SK-N-MC (cell line): ENCODE measurements at regions not wholly inside any gene's neighbourhood (a gene's known extent, or its start where the extent isn't known, plus 50 kb on each side); places are given as distances from the start of the nearest gene placed in this dataset.

ENCODE experiments used
- DNase-seq: peaks from one replicate; pipeline ENCODE4 v3.0.0-alpha.2; 2011; ENCODE audit warnings: low read depth, low spot score
- H3K27ac ChIP-seq: fragments of 200-600 bp; sonication (generic); 2 replicates; pipeline ENCODE4 v1.5.1; 2016; ENCODE audit warnings: mixed run types
- H3K36me3 ChIP-seq: fragments of 200-600 bp; sonication (generic); 2 replicates; pipeline ENCODE4 v1.6.1; 2017; ENCODE audit warnings: antibody characterized with exemption, low read length, mixed read lengths; ENCODE audit not compliant: insufficient read depth
- H3K4me3 ChIP-seq: fragments of 200-600 bp; sonication (generic); 2 replicates; pipeline ENCODE4 v1.5.1; 2016
- H3K9ac ChIP-seq: fragments of 200-600 bp; sonication (generic); 2 replicates; pipeline ENCODE4 v1.8.0; 2017; ENCODE audit warnings: mixed run types, mixed read lengths; ENCODE audit not compliant: insufficient read length
- H3K9me3 ChIP-seq: fragments of 200-600 bp; sonication (generic); 2 replicates; pipeline ENCODE4 v1.6.1; 2017; ENCODE audit warnings: low read depth, mild to moderate bottlenecking, antibody characterized with exemption, low read length, moderate library complexity, mixed read lengths
- EZH2 ChIP-seq: fragments of 200-600 bp; sonication (generic); IDR thresholded peaks from one replicate; pipeline ENCODE4 v1.6.1; 2017; ENCODE audit warnings: antibody characterized with exemption
- FOXP2 ChIP-seq: optimal IDR thresholded peaks from 2 replicates; pipeline ENCODE3; 2011; ENCODE audit warnings: mild to moderate bottlenecking, moderate library complexity; ENCODE audit not compliant: insufficient read depth; ENCODE audit errors: extremely low read length, control extremely low read depth
- POLR2AphosphoS5 ChIP-seq: IDR thresholded peaks from 2 replicates; pipeline ENCODE4 v1.6.1; 2012; ENCODE audit warnings: mild to moderate bottlenecking, low read depth, low read length, borderline replicate concordance

DNA sequence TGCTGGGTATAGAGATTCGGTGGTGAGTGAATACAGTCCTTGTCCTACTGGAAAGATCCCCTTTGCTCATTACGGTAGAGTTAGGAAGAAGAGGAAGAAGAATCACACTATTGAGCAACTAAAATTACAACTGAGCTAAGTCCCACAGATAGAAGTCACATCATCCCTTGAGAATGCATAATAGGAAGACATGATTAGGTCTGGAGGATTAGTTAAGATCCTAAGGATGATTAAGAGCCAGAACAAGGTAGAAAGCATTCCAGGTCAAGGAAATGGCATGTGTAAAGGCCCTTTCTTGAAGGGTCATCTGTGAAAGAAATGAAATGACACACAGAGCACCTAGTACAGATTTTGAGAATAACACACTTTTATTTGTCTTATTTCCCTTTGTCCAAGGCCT is 503.5 kb downstream of the HAPSTR1 start:
- H3K36me3 ChIP-seq: no peaks in the 10 kb centered on the region
- DNase-seq: no peak
- TF ChIP-seq EZH2 (no peak), POLR2AphosphoS5 (no peak), FOXP2 (no peak)
- H3K4me3 ChIP-seq: no peak overlapping the region
- no peak overlapping the region for H3K9ac ChIP-seq
- H3K27ac ChIP-seq: no peak overlapping the region
- no peaks in the 10 kb centered on the region for H3K9me3 ChIP-seq

- H3K9me3 ChIP-seq: no peaks in the 10 kb centered on the region
Observed at GRCh38 chr16:9595393-9595792, 503.9 kb downstream of the HAPSTR1 start.

GRCh38 chr16:9596788-9597187 is 505.3 kb downstream of the HAPSTR1 start:
- no peaks in the 10 kb centered on the region for H3K36me3 ChIP-seq
- no peak for DNase-seq
- no peak overlapping the region for H3K9ac ChIP-seq
- no peak overlapping the region for H3K27ac ChIP-seq
- no peaks in the 10 kb centered on the region for H3K9me3 ChIP-seq
- H3K4me3 ChIP-seq: no peak overlapping the region
- TF ChIP-seq FOXP2: no peak
- no peak for TF ChIP-seq POLR2AphosphoS5
- no peak for TF ChIP-seq EZH2

More at GRCh38 chr16:9595393-9595792, 503.9 kb downstream of the HAPSTR1 start:
- Histone ChIP-seq H3K4me3 (no peak overlapping the region), H3K9ac (no peak overlapping the region), H3K27ac (no peak overlapping the region), H3K36me3 (no peaks in the 10 kb centered on the region)
- no peak for DNase-seq
- TF ChIP-seq EZH2: no peak
- no peak for TF ChIP-seq FOXP2
- no peak for TF ChIP-seq POLR2AphosphoS5

GRCh38 chr16:9597967-9598730 is 506.7 kb downstream of the HAPSTR1 start:
- no peak for DNase-seq
- no peak for TF ChIP-seq FOXP2
- no peak for TF ChIP-seq EZH2
- no peak for TF ChIP-seq POLR2AphosphoS5
- Histone ChIP-seq H3K4me3 (no peak overlapping the region), H3K9ac (no peak overlapping the region), H3K36me3 (no peaks in the 10 kb centered on the region), H3K27ac (no peak overlapping the region), H3K9me3 (no peaks in the 10 kb centered on the region)

DNA sequence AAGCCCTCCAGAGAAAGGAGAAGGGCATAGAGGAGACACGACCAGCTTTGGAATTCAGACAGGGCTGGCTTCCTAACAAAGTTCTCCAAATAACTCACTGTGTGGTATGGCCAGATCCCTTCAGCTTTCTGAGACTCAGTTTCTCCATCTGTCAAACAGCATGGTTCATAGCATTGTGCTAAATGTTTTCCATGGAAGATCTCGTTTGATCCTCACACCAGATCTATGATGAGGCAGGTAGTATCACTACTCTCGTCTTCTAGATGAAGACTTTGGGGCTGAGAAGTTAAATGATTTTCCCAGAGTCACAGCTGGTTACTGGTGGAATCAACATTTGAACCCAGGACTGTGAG is 507.3 kb downstream of the HAPSTR1 start:
- no peak for TF ChIP-seq FOXP2
- TF ChIP-seq EZH2: no peak
- no peak for TF ChIP-seq POLR2AphosphoS5
- DNase-seq: no peak
- Histone ChIP-seq H3K9me3 (no peaks in the 10 kb centered on the region), H3K27ac (no peak overlapping the region), H3K4me3 (no peak overlapping the region), H3K36me3 (no peaks in the 10 kb centered on the region), H3K9ac (no peak overlapping the region)

GRCh38 chr16:9599415-9600120 is 508.1 kb downstream of the HAPSTR1 start:
- Histone ChIP-seq H3K36me3 (no peaks in the 10 kb centered on the region), H3K9ac (no peak overlapping the region), H3K4me3 (no peak overlapping the region), H3K9me3 (no peaks in the 10 kb centered on the region), H3K27ac (no peak overlapping the region)
- no peak for DNase-seq
- TF ChIP-seq FOXP2 (no peak), POLR2AphosphoS5 (no peak), EZH2 (no peak)

- Histone ChIP-seq H3K9ac (no peak overlapping the region), H3K36me3 (no peaks in the 10 kb centered on the region), H3K9me3 (no peaks in the 10 kb centered on the region), H3K4me3 (no peak overlapping the region), H3K27ac (no peak overlapping the region)
- DNase-seq: no peak
- no peak for TF ChIP-seq EZH2
- TF ChIP-seq POLR2AphosphoS5: no peak
- TF ChIP-seq FOXP2: no peak
Observed at GRCh38 chr16:9602189-9602588, 510.7 kb downstream of the HAPSTR1 start.

- TF ChIP-seq POLR2AphosphoS5 (no peak), FOXP2 (no peak), EZH2 (no peak)
- Histone ChIP-seq H3K9me3 (no peaks in the 10 kb centered on the region), H3K9ac (no peak overlapping the region), H3K4me3 (no peak overlapping the region), H3K27ac (no peak overlapping the region), H3K36me3 (no peaks in the 10 kb centered on the region)
- no peak for DNase-seq
Observed at GRCh38 chr16:9603316-9603715, 511.9 kb downstream of the HAPSTR1 start.
